GM19455 (cell line): ENCODE measurements at regions not wholly inside any gene's neighbourhood (a gene's known extent, or its start where the extent isn't known, plus 50 kb on each side); places are given as distances from the start of the nearest gene placed in this dataset.
"Not testable (repeated sequence)": the region's sequence is repeated elsewhere in the genome, so short reads cannot be mapped to it uniquely, and the experiment has no call there.

Experiments
- ATAC-seq: cut with Tn5 transposase; IDR thresholded peaks from one replicate; pipeline ENCODE4 v1.9.1; 2021; ENCODE audit not compliant: unreplicated experiment

DNA sequence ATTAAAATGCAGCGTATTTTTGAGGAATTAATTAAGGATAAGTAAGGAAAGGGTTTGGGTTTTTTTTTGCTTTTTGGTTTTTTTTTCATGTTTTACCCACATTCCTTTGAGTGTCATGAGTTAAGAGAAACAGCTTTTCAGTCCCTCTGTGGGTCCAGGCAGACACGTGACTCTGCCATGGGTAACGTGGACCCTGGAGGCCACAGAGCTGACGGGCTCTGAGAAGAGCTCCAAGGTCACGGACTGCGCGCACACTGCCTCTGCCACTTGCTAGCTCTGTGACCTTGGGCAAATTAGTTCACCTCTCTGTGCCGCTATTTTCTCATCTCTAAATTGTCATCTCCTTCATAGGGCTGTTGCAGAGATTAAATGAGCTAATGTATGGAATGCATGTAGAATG is 588.2 kb upstream of the CDH11 start:
- ATAC-seq = no peak

DNA sequence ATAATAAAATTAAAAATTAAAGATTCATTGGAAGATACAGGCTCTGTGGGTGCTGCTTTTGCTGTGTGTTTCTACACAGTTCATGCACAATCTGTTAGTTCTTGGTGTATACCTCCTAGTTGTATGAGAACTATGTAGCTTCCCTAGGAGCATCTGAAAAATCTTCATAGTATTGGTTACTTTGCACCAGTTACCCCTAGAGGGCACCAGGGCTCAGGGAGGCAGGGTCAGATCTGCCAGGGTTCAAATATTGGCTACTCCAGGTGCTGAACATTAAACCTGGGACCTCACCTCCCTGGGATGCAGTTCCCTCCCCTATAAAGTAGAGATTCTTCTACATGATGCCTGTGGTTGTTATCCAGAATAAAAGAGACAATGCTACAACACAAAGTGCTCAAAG is 583.0 kb upstream of the CDH11 start:
- ATAC-seq = no peak

DNA sequence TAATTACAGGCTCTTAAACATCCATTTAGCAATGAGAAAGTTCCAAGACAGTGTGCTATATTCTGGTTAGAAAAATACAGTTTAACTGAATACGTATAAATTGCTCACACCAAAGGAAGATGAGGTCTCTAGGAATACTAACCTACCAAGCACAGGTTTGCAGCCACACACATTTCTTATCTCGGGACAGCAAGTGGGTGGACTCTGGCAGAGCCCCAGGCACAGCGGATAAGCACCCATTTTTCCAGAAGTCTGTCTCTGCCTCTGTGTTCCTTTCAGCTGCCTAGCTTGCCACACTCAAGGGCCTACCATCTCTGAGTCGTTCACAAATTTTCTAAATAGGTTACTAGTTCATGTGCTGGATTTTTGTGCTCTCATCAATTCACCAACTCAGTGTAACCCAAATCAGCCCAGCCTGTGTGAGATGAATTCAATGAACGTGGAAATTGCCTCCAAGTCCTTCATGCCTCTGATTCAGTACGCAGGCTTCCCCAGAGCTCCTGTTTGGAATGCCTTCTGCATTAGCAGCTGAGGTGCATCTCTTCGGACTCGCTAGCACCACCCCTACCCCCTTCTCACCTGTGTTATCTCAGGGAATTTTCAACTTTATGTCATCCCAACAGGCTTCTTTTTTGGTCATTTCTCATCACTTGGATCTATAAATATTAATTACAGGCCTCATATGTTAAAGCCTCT is 581.0 kb upstream of the CDH11 start:
- no peak for ATAC-seq

DNA sequence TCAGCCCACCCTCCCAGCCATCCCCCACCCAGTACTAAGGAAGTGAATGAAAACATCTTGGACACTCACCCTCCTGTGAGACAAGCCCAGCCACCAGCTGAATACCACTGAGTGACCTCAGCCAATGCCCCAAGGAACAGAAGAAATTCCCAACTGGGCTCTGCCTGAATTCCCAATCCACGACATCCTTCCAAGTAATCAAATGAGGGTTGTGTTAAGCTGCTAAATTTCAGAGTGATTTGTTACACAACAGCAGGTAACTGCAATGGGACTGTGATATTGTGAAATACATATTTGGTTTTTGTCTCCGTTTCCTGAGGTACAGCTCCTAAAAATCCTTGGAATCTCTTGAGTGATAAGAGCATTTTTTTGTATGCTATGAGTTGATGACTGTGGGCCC is 578.7 kb upstream of the CDH11 start:
- no peak for ATAC-seq

DNA sequence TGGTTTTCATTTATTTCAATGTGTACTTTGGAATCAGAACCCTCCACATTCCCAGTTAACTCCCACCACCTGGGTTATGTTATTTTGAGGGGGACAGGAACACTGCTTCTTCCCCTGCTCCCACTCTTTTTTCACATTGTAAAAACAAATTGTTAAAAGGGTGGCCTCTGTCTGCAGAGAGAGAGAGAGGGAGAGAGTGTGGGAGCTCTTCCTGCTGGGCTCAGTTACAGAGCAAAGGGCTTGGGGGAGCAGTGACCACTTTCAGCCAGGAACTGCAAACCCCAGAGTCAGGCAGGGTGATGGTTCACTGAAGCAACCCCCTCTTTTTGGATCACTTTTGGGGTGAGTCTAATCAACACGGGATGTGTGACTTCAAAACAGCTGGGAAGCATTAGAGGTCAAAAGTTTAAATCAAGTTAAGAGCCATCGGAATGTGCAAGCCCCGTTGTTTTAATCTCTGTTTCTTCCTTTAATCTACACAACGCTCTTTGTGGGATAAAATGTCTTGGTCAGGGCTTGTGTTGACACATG is 577.0 kb upstream of the CDH11 start:
- no peak for ATAC-seq

DNA sequence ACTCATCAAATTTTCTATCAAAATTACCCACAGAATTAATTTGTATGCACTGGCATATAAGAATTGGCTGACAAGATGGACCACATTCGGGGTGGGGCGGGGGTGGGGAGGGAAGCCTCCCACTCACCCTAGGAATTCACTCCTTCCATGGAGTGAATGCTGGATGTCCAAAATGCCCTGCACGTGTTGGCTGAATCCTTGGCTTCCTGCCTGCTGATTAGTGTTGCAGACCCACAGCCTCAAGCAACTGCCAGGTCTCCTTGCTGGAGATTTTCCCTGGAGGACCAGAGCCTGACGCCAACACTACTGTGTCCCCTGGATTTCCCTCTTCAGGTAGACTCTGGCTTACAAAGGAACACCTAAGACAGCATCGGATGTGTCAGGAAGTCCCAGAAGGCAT is 575.7 kb upstream of the CDH11 start:
- ATAC-seq = no peak

DNA sequence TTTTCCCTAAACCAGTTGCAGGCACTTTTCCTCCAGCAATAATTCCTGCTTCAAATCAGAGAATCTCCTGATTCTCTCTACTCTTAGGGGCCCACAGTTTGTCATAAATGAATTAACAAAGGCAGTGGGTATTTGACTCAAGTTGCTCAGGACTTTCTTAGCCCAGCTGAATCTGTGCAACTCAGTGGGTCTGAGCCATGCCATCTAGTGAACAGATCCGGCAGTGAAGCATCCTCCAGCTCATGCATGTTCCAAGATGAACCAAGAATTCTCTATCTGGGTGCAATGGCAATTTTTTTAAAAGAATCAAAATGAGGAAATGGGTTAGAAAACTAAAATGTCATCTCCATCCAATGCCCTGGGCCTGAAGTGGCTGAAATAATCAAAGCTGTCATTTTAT is 575.2 kb upstream of the CDH11 start:
- ATAC-seq = no peak

DNA sequence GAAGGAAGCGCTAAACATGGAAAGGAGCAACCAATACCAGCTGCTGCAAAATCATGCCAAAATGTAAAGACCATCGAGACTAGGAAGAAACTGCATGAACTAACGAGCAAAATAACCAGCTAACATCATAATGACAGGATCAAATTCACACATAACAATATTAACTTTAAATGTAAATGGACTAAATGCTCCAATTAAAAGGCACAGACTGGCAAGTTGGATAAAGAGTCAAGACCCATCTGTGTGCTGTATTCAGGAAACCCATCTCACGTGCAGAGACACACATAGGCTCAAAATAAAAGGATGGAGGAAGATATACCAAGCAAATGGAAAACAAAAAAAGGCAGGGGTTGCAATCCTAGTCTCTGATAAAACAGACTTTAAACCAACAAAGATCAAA is 570.0 kb upstream of the CDH11 start:
- ATAC-seq = not testable (repeated sequence)

DNA sequence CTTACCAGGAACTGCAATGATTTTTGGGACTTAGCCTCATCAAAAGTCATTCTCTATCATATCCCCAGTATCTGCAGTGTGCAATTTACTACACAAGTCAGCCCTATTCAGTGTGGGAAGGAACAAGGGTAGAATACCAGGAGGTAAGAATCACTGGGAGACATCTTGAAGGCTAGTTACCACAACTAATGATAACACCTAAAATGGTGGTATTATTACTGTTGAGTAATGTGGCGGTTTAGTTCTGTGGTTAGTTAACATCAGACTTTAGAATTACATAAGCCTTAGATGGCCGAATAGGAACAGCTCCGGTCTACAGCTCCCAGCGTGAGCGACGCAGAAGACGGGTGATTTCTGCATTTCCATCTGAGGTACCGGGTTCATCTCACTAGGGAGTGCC is 567.9 kb upstream of the CDH11 start:
- ATAC-seq = no peak

DNA sequence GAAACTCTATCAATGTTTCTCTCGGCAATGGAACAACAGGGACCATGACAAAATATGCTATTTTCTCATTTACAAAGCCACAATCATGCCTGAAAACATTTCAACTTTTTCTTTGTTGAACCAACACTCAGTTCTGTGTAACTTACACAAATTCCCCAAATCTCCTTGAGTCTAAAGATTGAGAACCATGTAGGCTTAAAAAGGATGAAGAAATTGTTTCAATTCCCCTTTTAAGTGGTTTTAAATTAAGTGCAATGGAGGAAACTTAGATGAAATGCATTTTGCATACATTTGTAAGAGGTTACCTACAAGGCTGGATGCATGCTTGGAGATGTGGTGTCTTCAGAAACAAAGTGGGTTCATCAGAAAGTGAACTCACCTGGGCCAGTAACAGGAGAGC is 566.4 kb upstream of the CDH11 start:
- ATAC-seq = no peak

DNA sequence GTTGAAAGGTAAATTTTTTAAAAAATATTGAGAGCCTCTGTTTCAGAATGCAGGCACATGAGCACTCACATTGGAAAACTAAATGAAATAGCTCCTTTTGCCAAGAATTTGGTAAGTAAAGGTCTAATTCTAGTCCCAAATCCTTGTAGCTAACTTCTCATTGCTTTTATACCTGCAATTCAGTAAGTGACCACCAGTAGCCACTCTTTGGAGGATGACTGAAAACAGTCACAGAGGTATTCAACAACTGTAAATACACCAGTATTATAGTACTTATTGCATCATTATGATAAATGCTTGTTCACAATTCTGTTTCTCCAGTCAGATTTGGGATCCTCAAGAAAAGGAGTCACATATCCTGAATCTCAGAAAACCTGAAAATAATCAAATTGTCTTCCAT is 562.4 kb upstream of the CDH11 start:
- no peak for ATAC-seq

DNA sequence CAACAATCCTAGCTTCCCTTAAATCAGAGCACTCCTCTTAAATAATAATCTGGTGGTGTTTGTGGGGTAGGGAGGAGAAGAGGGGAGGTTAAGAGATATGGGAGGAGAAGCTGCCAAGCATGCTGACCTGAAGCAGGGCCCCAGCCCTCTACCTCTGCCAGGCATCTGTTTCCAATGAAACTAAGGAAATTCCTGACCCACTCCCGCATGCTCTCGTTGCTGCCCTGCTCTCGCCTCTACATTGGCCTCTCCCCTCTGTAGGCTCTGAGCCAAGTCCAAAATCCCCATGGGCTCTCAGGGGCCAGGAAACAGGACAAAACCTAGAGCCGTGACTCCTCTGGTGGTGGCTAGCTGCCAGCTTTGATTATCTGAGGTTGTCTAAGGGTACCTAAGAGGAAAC is 559.5 kb upstream of the CDH11 start:
- no peak for ATAC-seq

DNA sequence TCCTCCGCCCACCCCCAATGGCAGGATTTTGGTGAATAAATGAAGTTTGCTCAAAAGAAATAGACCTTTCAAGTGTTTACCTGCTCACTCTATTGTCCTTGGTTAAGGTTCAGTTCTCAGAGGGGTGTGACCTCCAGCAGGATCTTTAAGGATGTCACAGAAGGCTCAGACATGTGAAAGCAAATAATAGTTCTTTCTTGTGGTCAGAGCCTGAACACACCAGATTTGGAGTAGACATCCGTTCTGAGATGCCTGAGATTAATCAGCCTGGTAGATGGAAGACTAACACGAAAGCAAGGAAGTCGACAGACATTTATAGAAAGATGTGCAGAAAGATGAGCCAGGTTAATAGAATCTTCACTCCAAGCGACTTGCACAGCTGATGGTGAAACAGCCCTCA is 557.9 kb upstream of the CDH11 start:
- ATAC-seq = no peak

DNA sequence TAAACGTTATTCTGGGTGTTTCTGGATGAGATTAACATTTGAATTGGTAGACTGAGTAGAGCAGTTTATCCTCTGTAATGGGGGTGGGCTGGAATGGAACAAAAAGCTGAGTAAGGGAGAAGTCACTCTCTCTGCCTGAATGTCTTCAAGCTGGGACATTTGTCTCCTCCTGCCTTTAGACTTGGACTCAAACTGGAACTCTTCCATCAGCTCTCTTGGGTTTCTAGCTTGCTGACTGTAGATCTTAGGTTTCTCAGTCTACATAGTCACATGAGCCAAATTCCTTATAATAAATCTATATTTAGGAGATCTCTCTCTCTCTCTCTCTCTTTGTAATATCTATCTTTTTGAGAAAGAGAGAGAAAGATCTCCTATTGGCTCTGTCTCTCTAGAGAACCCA is 553.3 kb upstream of the CDH11 start:
- no peak for ATAC-seq

DNA sequence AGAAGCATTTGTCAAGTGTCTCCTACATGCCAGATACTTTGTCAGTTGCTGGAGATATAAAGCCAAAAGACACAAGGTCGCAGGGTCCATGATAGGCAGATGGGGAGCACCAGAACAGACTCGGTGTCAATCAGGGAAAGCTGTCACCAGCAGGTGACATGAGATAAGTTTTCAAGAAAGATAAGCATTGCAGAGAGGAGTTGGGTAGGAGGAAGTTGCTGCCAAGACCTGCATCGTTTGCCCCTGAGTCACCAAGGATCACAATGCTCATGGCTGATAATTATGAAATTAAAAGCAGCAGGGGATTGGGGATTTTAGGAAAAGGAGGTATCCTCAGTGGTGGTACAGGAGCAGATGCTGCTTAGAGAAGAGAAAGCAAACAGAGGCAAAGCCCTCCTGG is 551.1 kb upstream of the CDH11 start:
- ATAC-seq = no peak

DNA sequence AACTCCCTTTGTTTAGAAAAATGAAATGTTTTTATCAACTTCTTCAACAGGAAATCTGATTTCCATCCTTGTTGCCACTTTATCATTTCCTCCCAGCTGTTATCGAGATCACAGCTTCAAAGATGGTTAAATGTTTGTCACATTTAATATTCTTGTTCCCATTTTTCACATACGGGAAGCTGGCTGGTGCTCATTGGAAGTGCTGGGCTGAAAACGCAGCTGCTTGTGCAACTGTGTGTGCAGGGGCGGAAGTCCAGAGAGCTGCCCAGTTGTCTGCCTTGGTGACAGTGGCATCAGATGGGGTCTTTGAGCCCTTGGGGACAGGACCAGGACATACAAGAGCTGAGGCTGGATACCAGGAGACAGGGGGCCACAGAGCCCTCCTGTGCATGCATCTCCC is 549.2 kb upstream of the CDH11 start:
- no peak for ATAC-seq

DNA sequence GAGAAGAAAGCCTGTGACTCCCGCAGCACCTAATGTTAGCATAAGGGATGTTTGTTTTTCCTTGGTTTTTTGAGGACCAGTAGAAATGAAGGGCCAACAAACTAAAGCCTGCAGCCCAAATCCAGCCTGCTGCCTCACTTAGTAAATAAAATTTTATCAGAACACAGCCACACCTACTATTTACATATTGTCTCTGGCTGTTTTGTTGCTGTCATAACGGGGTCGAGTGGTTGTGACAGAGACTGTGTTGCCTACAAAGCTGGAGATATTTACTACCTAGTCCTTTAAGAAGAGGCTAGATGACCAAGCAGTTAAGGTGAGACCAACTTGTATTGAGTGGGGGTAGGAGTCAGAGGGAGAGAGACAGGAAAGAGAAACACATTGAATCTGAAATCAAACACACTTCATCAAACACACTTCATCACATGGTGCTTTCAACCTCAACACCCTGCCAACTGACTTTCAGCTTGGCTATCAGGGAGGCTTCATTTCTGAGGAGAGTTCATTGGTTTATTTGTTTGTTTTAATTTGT is 546.3 kb upstream of the CDH11 start:
- ATAC-seq = no peak

DNA sequence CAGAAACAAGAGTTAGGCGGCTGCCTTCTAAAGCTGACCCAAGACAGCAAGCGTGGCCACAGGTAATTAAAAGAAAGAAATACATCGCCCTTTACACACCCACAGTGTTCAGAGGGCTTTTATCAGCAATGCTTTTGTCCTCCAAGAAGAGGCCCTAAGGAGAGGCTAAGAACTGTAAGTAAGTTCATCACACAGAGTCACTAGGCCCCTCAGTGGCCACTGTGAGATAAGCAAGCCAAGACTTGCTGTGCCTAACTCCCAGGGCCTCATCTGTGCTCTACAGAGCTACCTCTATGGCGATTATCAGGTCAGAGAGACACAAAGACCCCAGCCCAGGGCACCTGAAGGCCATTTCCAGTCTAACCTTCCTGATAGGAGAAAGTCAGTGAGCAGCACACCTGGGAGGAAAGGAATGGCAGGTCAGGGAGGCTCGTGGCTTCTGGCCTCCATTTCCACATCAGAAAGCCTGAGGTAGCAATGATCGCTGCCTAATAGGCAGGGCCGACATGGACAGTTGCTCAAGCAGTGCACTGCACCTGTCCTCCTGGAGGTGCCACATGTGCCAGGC is 545.2 kb upstream of the CDH11 start:
- no peak for ATAC-seq

DNA sequence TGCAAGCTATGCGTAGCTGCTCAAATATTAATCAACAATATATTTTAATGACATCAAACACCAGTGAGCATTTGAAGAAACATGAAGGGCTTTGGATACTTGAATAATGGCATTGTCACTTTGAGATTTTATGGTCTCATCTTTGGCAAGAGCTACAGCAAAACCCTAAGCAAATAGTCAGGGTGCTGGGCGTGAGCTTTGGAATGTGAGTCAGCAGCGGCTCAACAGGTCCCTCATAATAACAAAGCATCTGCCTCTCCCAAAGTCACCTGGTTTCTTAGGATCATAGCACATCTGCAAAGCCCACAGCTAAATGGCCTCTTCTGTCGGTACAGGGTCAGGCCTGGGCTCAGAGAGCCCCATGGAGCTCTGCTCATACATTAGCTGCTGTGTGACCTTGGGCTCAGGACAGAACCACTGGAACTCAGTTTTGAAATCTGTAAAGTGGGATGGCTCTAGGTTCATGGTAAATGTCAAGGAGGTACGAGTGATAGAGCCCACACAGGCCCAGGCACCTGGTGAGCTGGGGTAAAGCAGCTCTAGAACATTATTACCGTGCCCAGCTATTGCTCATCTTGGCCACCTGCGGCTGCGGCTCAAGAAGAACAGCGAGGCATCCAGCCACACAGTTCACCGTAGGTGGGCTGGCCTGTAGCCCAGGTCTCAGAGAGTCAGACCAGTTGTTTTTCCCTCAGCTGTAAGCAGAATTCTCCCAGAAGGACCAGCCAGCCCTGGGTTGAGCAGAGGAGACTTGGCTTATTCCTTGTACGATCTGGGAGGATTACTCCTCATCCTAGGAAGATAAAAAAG is 544.5 kb upstream of the CDH11 start:
- ATAC-seq = no peak

DNA sequence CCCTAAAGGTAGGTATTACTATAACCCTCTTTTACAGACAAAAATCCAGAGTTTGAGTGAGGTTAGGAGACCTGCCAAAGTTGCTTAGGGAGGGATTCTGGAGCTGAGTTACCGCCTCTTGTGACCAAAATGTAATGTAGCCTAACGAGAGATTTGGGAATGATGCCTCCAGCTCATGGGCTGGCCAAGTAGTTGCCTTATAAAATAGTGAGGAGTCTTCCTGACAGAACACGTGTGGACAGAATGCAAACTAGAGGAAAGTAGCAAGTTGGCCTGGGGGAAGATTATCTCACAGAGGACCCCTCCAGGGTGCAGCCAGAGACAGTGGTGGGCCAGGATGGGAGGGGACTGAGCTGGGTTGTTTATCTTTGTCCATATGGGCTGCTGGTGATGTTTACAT is 543.7 kb upstream of the CDH11 start:
- no peak for ATAC-seq

DNA sequence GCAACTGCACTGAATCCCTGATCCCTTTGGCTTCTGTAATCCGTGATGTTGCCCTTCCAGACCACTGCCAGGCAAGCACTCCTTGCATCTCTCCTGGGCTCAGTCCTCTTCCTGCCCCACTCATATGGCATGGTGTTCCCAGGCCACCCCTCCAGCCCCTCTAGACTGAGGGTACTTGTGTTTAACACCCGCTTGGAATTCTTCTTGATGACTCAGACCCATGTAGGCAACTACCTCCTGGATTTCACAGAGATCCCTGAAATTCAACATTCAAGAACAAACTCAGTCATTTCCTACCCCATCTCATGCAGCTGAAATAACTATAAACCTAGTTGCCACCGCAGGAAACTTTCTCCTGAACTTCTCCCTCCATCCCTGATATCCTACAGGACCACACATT is 541.9 kb upstream of the CDH11 start:
- no peak for ATAC-seq

DNA sequence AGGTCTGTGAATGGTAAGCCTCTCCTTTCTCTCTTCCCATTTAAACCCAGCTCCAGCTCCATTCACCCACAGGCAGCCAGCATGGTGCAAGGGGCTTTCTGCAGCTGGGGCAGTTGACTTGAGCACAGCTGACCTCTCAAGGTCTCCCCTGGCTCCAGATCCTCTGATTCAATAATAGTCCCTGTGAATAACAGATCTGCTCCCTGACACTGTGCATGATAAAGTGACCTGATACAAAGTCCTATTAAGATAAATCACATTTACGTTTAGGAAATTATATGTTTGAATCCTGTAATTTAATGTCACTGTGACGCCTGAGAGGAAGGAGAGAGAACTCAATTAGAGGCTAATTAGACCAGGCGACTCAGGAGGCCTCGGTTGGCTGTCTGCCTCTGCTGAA is 540.4 kb upstream of the CDH11 start:
- no peak for ATAC-seq
